ENCODE measurements at regions not wholly inside any gene's neighbourhood (a gene's known extent, or its start where the extent isn't known, plus 50 kb on each side); places are given as distances from the start of the nearest gene placed in this dataset.
"Not testable (repeated sequence)": the region's sequence is repeated elsewhere in the genome, so short reads cannot be mapped to it uniquely, and the experiment has no call there.

- in situ Hi-C loops (cut with HindIII; ENCODE audit: low sequenced_read_pairs) = no loop called here
Measured at GRCh38 chr7:156334636-156335035, 305.9 kb upstream of the RNF32 start.

- in situ Hi-C loops (cut with HindIII; ENCODE audit: low sequenced_read_pairs) = no loop called here
Measured at GRCh38 chr7:156327916-156328315, 312.7 kb upstream of the RNF32 start.

- in situ Hi-C loops (cut with HindIII; ENCODE audit: low sequenced_read_pairs) = no loop called here
Measured at GRCh38 chr7:156327474-156327873, 313.1 kb upstream of the RNF32 start.

GRCh38 chr7:156324201-156324600, 316.4 kb upstream of the RNF32 start:
- in situ Hi-C loops (cut with HindIII; ENCODE audit: low sequenced_read_pairs) = no loop called here

GRCh38 chr7:156321430-156321829, 319.1 kb upstream of the RNF32 start:
- in situ Hi-C loops (cut with HindIII; ENCODE audit: low sequenced_read_pairs) = not testable (repeated sequence)

- in situ Hi-C loops (cut with HindIII; ENCODE audit: low sequenced_read_pairs) = no loop called here
Measured at GRCh38 chr7:156318926-156319325, 321.6 kb upstream of the RNF32 start.

- in situ Hi-C loops (cut with HindIII; ENCODE audit: low sequenced_read_pairs) = no loop called here
Measured at GRCh38 chr7:156318426-156318825, 322.1 kb upstream of the RNF32 start.

- in situ Hi-C loops (cut with HindIII; ENCODE audit: low sequenced_read_pairs) = no loop called here
Measured at GRCh38 chr7:156309016-156309620, 331.5 kb upstream of the RNF32 start.

- in situ Hi-C loops (cut with HindIII; ENCODE audit: low sequenced_read_pairs) = no loop called here
Measured at GRCh38 chr7:156307193-156307592, 333.4 kb upstream of the RNF32 start.

- in situ Hi-C loops (cut with HindIII; ENCODE audit: low sequenced_read_pairs) = no loop called here
Measured at GRCh38 chr7:156305351-156305750, 335.2 kb upstream of the RNF32 start.

GRCh38 chr7:156282816-156283215, 357.8 kb upstream of the RNF32 start:
- in situ Hi-C loops (cut with HindIII; ENCODE audit: low sequenced_read_pairs) = no loop called here

- in situ Hi-C loops (cut with HindIII; ENCODE audit: low sequenced_read_pairs) = no loop called here
Measured at GRCh38 chr7:156279635-156280034, 360.9 kb upstream of the RNF32 start.

- in situ Hi-C loops (cut with HindIII; ENCODE audit: low sequenced_read_pairs) = no loop called here
Measured at GRCh38 chr7:156275292-156275691, 365.3 kb upstream of the RNF32 start.

GRCh38 chr7:156274557-156274956, 366.0 kb upstream of the RNF32 start:
- in situ Hi-C loops (cut with HindIII; ENCODE audit: low sequenced_read_pairs) = no loop called here

GRCh38 chr7:156261581-156261980, 379.0 kb upstream of the RNF32 start:
- in situ Hi-C loops (cut with HindIII; ENCODE audit: low sequenced_read_pairs) = no loop called here

- in situ Hi-C loops (cut with HindIII; ENCODE audit: low sequenced_read_pairs) = no loop called here
Measured at GRCh38 chr7:156257904-156258303, 382.7 kb upstream of the RNF32 start.

GRCh38 chr7:156255635-156256034, 384.9 kb upstream of the RNF32 start:
- in situ Hi-C loops (cut with HindIII; ENCODE audit: low sequenced_read_pairs) = no loop called here

- in situ Hi-C loops (cut with HindIII; ENCODE audit: low sequenced_read_pairs) = no loop called here
Measured at GRCh38 chr7:156251861-156252260, 388.7 kb upstream of the RNF32 start.

- in situ Hi-C loops (cut with HindIII; ENCODE audit: low sequenced_read_pairs) = no loop called here
Measured at GRCh38 chr7:156240532-156240931, 400.0 kb upstream of the RNF32 start.

GRCh38 chr7:156238366-156239133, 402.0 kb upstream of the RNF32 start:
- in situ Hi-C loops (cut with HindIII; ENCODE audit: low sequenced_read_pairs) = no loop called here

GRCh38 chr7:156237614-156238013, 403.0 kb upstream of the RNF32 start:
- in situ Hi-C loops (cut with HindIII; ENCODE audit: low sequenced_read_pairs) = no loop called here

- in situ Hi-C loops (cut with HindIII; ENCODE audit: low sequenced_read_pairs) = no loop called here
Measured at GRCh38 chr7:156236936-156237599, 403.5 kb upstream of the RNF32 start.

All from DLD1 (cell line).